ENCODE measurements at regions not wholly inside any gene's neighbourhood (a gene's known extent, or its start where the extent isn't known, plus 50 kb on each side); places are given as distances from the start of the nearest gene placed in this dataset.

- TF ChIP-seq, protein P1, sequence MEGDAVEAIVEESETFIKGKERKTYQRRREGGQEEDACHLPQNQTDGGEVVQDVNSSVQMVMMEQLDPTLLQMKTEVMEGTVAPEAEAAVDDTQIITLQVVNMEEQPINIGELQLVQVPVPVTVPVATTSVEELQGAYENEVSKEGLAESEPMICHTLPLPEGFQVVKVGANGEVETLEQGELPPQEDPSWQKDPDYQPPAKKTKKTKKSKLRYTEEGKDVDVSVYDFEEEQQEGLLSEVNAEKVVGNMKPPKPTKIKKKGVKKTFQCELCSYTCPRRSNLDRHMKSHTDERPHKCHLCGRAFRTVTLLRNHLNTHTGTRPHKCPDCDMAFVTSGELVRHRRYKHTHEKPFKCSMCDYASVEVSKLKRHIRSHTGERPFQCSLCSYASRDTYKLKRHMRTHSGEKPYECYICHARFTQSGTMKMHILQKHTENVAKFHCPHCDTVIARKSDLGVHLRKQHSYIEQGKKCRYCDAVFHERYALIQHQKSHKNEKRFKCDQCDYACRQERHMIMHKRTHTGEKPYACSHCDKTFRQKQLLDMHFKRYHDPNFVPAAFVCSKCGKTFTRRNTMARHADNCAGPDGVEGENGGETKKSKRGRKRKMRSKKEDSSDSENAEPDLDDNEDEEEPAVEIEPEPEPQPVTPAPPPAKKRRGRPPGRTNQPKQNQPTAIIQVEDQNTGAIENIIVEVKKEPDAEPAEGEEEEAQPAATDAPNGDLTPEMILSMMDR (IDR thresholded peaks at IDR 0.05; ENCODE audit: control extremely low read depth, extremely low read depth, low read depth, missing control alignments), result no peak
- ChIA-PET CTCF (no interaction called here), POLR2A (no interaction called here)
- DNase-seq (ENCODE audit: extremely low spot score), result no peak
These were observed 219.7 kb downstream of the SEC61B start for GRCh38 chr9:99441829-99442228.

- ChIA-PET POLR2A (no interaction called here), CTCF (interaction anchor here (0.7 to 2.5 kb wide), 3 partner anchors 8 to 21 kb away, joined by 3 to 8 read pairs (median 3); no protein-coding TSS in a partner anchor)
- no peak for DNase-seq (ENCODE audit: extremely low spot score)
- TF ChIP-seq, protein P1 (IDR thresholded peaks at IDR 0.05; ENCODE audit: control extremely low read depth, extremely low read depth, low read depth, missing control alignments), result no peak
These were observed 223.3 kb downstream of the SEC61B start for GRCh38 chr9:99445371-99445891.

GRCh38 chr9:99445920-99446319 lies 223.8 kb downstream of the SEC61B start:
- ChIA-PET CTCF (interaction anchor here (0.7 to 2.5 kb wide), 3 partner anchors 9 to 21 kb away, joined by 3 to 8 read pairs (median 3); no protein-coding TSS in a partner anchor), POLR2A (no interaction called here)
- no peak for DNase-seq (ENCODE audit: extremely low spot score)
- TF ChIP-seq, protein P1 (IDR thresholded peaks at IDR 0.05; ENCODE audit: control extremely low read depth, extremely low read depth, low read depth, missing control alignments), result no peak

DNA sequence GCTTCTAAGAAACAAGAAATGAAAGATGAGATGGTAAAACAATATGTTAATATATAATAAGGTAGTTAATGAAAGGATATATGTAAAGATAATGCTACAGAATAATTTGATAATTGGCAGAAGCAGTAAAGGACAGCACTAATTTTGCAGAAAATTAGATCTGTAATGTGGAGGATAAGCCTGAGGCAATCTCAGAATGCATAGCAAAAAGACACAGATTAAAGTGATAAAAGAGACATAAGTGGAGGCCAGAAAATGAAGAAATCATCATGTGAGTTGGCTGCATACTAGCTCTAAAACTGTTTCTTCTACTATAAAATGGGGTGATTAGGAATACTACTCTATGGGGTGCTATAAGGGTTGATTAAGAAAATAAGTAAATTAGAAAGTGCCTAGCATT lies 225.9 kb downstream of the SEC61B start:
- TF ChIP-seq, protein P1 (IDR thresholded peaks at IDR 0.05; ENCODE audit: control extremely low read depth, extremely low read depth, low read depth, missing control alignments), result no peak
- ChIA-PET POLR2A (no interaction called here), CTCF (interaction anchor here (1.3 kb wide), 1 partner anchor 43 kb away, joined by 4 read pairs; no protein-coding TSS in a partner anchor)
- no peak for DNase-seq (ENCODE audit: extremely low spot score)

GRCh38 chr9:99449726-99450125 lies 227.6 kb downstream of the SEC61B start:
- no peak for DNase-seq (ENCODE audit: extremely low spot score)
- POLR2A ChIA-PET, result no interaction called here
- CTCF ChIA-PET, result interaction anchor here (2.0 kb wide), 1 partner anchor 13 kb away, joined by 5 read pairs; no protein-coding TSS in a partner anchor
- TF ChIP-seq, protein P1 (IDR thresholded peaks at IDR 0.05; ENCODE audit: control extremely low read depth, extremely low read depth, low read depth, missing control alignments), result no peak

DNA sequence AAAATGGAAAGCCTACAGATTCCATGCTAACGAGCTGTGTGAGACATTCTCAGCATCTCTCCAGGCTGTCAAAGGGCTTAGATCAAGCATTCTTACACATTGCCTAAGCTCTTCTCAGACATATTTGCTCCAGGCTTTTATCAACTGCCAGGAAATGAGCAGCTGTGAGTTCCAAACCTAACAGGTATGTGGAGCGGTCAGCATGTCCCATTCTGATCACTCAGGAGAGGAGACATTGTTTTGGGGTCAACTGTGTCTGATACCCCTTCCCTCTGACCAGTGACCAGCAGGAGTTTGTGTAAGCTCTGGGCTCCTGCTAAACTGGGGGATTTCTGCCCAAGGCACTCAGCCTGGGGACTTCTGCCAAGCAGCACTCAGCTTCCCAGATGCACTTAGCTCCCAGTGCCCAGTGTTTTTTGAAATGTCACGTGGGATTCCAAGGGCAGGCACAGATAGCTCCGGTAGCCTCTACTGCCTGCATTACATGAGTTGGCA lies 229.1 kb downstream of the SEC61B start:
- ChIA-PET CTCF (interaction anchor here (0.8 to 2.0 kb wide), 3 partner anchors 8 to 40 kb away, joined by 3 to 5 read pairs (median 4); no protein-coding TSS in a partner anchor), POLR2A (no interaction called here)
- TF ChIP-seq, protein P1 (IDR thresholded peaks at IDR 0.05; ENCODE audit: control extremely low read depth, extremely low read depth, low read depth, missing control alignments), result no peak
- no peak for DNase-seq (ENCODE audit: extremely low spot score)
